ENCODE measurements at regions not wholly inside any gene's neighbourhood (a gene's known extent, or its start where the extent isn't known, plus 50 kb on each side); places are given as distances from the start of the nearest gene placed in this dataset.

DNA sequence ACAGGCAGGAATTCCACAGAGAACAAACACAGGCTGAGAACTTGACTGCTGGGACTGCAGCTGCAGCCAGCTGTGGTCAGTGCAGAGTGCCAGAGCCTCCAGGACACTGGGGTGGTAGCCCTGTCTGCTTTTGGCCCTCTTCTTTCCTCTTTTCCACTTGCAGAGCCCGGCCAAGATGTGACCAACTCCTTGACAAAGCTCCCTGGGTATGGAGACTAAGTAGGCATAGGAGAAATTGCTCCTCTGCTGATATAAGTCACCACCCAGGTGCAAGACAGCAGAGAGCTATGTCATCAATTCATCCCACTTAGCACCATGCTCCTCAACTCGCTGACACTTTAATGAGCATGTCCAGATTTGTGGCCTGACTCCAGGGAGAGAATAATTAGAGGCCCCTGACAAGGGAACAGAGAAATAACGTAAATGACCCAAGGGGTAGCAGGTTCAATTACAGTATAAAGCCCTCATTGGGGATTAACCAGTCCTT is 369.4 kb upstream of the B3GAT1 start:
- DNase-seq = no peak
- H3K4me3 ChIP-seq = no peak overlapping the region
- H3K36me3 ChIP-seq = no peaks in the 10 kb centered on the region
- H3K9me3 ChIP-seq = no peaks in the 10 kb centered on the region
- H3K27me3 ChIP-seq = 0 out of 2 replicates have a peak, but pooled peaks cover 3% of the 10 kb centered on the region

GRCh38 chr11:134780486-134781147 is 368.6 kb upstream of the B3GAT1 start:
- peak; percentile 22 for DNase-seq
- no peaks in the 10 kb centered on the region for H3K9me3 ChIP-seq
- H3K4me3 ChIP-seq = no peak overlapping the region
- H3K36me3 ChIP-seq = no peaks in the 10 kb centered on the region
- 0 out of 2 replicates have a peak, but pooled peaks cover 3% of the 10 kb centered on the region for H3K27me3 ChIP-seq

GRCh38 chr11:134779179-134779578 is 367.1 kb upstream of the B3GAT1 start:
- Histone ChIP-seq H3K36me3 (no peaks in the 10 kb centered on the region), H3K9me3 (no peaks in the 10 kb centered on the region), H3K4me3 (no peak overlapping the region), H3K27me3 (0 out of 2 replicates have a peak, but pooled peaks cover 3% of the 10 kb centered on the region)
- DNase-seq = no peak

DNA sequence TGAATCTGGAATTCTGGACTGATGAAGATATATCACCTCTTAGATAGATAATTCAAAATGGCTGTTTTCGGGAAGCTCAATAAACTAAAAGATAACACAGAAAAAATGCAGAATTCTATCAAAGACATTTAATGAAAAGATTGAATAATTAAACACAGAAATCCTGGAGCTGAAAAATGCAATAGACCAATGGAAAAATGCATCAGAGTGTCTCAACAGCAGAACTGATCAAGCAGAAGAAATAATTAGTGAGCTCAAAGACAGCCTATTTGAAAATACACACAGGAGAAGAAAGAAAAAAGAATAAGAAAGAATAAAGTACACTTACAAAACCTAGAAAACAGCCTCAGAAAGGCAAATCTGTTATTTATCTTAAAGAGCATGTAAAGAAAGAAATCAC is 356.4 kb upstream of the B3GAT1 start:
- Histone ChIP-seq H3K27me3 (no peaks in the 10 kb centered on the region), H3K9me3 (no peaks in the 10 kb centered on the region), H3K4me3 (no peak overlapping the region), H3K36me3 (no peaks in the 10 kb centered on the region)
- no peak for DNase-seq

- H3K36me3 ChIP-seq = no peaks in the 10 kb centered on the region
- H3K27me3 ChIP-seq = no peaks in the 10 kb centered on the region
- no peak overlapping the region for H3K4me3 ChIP-seq
- DNase-seq = no peak
- H3K9me3 ChIP-seq = no peaks in the 10 kb centered on the region
These were observed 353.5 kb upstream of the B3GAT1 start for GRCh38 chr11:134765565-134765964.

DNA sequence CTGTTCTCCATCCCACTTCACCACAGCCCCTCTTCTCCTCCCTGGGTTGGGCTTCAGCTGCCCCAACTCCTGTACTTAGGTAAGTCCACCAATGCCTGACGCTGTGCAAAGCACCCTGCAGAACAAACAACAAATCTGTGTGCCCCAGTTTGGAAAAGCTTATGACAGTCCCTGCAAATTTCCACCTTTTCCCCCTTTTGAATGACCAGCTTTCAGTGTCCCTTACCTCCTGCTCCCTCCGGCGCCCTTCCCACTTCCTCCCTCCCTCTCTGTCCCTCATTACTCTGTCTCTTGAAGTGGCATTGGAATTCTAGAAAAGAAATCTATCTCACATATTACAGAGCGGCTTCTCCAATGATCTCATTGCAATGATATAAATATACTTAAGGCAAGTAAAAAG is 352.9 kb upstream of the B3GAT1 start:
- H3K9me3 ChIP-seq = no peaks in the 10 kb centered on the region
- no peak overlapping the region for H3K4me3 ChIP-seq
- no peaks in the 10 kb centered on the region for H3K36me3 ChIP-seq
- H3K27me3 ChIP-seq = no peaks in the 10 kb centered on the region
- DNase-seq = no peak

- no peak for DNase-seq
- no peaks in the 10 kb centered on the region for H3K27me3 ChIP-seq
- no peaks in the 10 kb centered on the region for H3K36me3 ChIP-seq
- no peak overlapping the region for H3K4me3 ChIP-seq
- no peaks in the 10 kb centered on the region for H3K9me3 ChIP-seq
These were observed 352.3 kb upstream of the B3GAT1 start for GRCh38 chr11:134764367-134764766.

DNA sequence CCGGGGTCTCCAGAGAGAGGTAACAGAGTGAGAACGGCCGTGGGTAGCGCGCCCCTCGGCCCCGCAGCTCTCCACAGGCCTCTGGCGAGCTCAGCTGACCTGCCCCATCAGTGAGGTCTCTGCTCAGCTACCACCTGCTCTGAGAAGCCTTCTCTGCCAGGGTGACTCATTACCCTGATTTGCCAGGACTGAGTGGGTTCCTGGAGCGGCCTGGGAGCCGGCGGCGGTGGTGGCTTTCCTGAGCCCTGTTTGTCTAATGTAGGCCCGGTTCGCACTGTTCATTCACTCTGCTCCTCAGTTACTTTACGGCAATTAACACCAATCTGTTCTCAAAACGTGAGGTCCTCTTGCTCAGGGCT is 351.0 kb upstream of the B3GAT1 start:
- H3K4me3 ChIP-seq = no peak overlapping the region
- no peaks in the 10 kb centered on the region for H3K9me3 ChIP-seq
- no peaks in the 10 kb centered on the region for H3K27me3 ChIP-seq
- DNase-seq = no peak
- no peaks in the 10 kb centered on the region for H3K36me3 ChIP-seq

DNA sequence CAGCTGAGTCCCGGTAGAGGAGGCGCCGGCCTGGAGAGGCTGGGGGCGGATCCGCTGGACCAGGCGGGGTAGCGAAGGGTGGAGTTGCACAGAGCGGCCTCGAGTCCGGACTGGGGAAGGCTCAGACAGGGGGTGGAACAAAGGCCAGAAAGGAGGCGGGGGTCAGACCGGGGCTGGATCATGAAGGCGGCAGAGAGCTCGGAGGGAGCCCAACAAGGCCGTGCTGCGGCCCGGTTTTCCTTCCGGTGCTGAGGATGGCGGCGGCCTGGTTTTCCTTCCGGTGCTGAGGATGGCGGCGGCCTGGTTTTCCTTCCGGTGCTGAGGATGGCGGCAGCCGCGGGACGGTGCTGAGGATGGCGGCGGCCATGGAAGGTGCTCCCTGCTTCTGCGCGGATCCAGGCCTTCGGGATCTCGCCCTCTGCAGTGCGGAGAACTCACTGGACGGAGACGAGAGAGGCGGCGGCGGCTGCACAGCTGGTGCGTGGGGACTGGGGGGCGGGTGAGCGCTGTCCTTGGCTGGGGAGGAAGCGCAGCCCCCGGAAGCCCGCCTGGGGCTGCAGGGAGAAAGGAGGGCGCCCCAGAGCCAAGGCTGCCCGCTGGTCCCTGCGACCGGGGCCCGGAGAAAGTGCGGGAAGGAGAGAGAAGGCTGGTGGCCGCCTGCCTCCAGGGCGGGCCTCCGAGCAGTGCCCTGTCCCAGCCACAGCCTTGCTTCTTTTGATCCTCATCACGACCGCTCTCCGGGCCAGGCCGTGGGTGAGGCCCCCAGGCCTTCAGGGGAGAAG is 350.4 kb upstream of the B3GAT1 start:
- DNase-seq = no peak
- no peaks in the 10 kb centered on the region for H3K27me3 ChIP-seq
- H3K4me3 ChIP-seq = no peak overlapping the region
- no peaks in the 10 kb centered on the region for H3K9me3 ChIP-seq
- no peaks in the 10 kb centered on the region for H3K36me3 ChIP-seq

- no peak for DNase-seq
These were observed 349.8 kb upstream of the B3GAT1 start for GRCh38 chr11:134761926-134762247.

GRCh38 chr11:134761386-134761785 is 349.3 kb upstream of the B3GAT1 start:
- DNase-seq = no peak
- Histone ChIP-seq H3K27me3 (no peaks in the 10 kb centered on the region), H3K9me3 (no peaks in the 10 kb centered on the region), H3K4me3 (no peak overlapping the region), H3K36me3 (no peaks in the 10 kb centered on the region)

More at GRCh38 chr11:134761926-134762247, 349.8 kb upstream of the B3GAT1 start:
- H3K36me3 ChIP-seq = no peaks in the 10 kb centered on the region
- no peak overlapping the region for H3K4me3 ChIP-seq
- no peaks in the 10 kb centered on the region for H3K27me3 ChIP-seq
- no peaks in the 10 kb centered on the region for H3K9me3 ChIP-seq

DNA sequence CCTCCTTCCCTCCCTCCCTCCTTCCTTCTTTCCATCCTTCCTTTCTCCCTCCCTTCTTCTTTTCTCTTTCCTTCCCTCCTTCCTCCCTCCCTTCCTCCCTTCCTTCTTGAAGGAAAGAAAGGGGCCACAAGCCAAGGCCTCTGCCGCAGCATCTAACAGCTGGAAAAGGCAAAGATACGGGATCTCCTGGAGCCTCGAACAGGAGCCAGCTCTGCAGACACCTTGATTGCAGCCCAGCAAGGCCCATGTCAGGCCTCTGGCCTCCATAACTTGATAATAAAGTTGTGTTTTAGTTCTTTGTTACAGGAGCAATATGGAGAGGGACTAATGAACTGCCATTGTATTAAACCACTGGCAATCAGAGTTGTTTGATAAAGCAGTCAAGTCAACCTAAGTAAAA is 348.9 kb upstream of the B3GAT1 start:
- no peak for DNase-seq
- Histone ChIP-seq H3K9me3 (no peaks in the 10 kb centered on the region), H3K27me3 (no peaks in the 10 kb centered on the region), H3K36me3 (no peaks in the 10 kb centered on the region), H3K4me3 (no peak overlapping the region)

DNA sequence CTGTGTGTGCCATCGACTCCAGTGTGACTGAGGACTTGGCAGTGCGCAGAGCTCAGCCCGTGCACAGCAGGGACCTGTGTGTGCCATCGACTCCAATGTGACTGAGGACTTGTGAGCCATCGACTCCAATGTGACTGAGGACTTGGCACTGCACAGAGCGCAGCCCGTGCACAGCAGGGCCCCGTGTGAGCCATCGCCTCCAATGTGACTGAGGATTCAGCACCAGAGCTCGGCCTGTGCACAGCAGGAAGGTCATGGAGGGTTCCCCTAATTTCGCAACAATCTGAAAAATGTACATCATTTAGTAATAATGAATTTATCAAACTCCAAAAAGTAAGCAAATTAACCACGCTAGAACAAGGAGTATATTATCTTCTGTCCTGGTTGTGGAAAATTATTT is 348.3 kb upstream of the B3GAT1 start:
- no peak for DNase-seq
- Histone ChIP-seq H3K9me3 (no peaks in the 10 kb centered on the region), H3K27me3 (no peaks in the 10 kb centered on the region), H3K4me3 (no peak overlapping the region), H3K36me3 (no peaks in the 10 kb centered on the region)

DNA sequence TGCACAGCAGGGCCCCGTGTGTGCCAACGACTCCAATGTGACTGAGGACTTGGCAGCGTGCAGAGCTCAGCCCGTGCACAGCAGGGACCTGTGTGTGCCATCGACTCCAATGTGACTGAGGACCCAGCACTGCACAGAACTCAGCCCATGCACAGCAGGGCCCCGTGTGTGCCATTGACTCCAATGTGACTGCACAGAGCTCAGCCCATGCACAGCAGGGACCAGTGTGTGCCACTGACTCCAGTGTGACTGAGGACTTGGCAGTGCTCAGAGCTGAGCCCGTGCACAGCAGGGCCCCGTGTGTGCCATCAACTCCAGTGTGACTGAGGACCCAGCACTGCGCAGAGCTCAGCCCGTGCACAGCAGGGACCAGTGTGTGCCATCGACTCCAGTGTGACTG is 347.8 kb upstream of the B3GAT1 start:
- Histone ChIP-seq H3K9me3 (no peaks in the 10 kb centered on the region), H3K4me3 (no peak overlapping the region), H3K36me3 (no peaks in the 10 kb centered on the region), H3K27me3 (no peaks in the 10 kb centered on the region)
- no peak for DNase-seq

GRCh38 chr11:134759274-134759673 is 347.2 kb upstream of the B3GAT1 start:
- Histone ChIP-seq H3K9me3 (no peaks in the 10 kb centered on the region), H3K36me3 (no peaks in the 10 kb centered on the region), H3K4me3 (no peak overlapping the region), H3K27me3 (no peaks in the 10 kb centered on the region)
- no peak for DNase-seq

DNA sequence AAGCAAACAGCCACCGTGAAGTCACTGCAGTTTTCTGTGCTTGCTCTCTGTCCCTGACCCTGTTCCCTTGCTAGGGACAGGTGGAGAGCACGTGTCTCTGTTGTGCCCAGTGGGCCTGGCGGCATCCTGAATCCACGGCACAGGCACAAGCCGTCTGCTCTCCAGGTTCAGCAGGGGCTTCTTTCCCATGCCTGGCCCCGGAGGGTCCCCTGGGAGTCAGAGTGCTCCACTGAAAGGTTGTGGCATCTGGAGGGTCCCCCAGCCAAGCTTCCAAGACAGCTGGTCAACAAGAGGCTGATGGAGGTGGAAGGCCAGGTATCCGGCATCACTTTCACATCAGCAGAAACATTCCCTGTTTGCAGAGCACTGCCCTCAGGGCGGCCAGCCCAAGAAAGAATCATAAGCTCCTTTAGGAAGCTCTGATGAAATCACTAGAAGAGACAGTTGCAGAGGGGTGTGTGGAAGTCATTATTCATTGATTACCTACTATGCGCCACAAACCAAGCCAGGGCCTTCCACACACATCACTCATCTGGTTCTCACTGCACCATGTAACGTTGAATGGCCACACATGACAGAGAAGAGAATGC is 346.4 kb upstream of the B3GAT1 start:
- Histone ChIP-seq H3K36me3 (no peaks in the 10 kb centered on the region), H3K9me3 (no peaks in the 10 kb centered on the region), H3K4me3 (no peak overlapping the region), H3K27me3 (no peaks in the 10 kb centered on the region)
- no peak for DNase-seq

DNA sequence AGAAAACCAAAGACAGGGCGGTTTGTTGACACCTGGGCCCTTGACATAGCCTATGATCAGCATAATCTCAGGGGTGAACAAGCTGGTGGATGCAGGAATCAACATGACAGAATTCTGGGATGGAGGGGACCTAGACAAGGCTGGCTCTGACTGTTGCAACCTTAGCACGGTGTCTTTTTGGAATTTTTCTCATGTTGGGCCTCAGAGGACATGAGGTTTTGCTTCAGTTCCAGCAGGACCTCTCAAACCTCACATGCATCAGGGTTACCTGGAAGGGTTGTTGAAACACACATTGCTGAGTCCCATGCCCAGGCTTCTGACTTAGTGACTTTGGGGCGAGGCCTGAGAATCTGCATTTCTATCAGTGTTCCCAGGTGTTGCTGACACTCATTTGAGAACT is 345.6 kb upstream of the B3GAT1 start:
- Histone ChIP-seq H3K27me3 (no peaks in the 10 kb centered on the region), H3K9me3 (no peaks in the 10 kb centered on the region), H3K36me3 (no peaks in the 10 kb centered on the region), H3K4me3 (no peak overlapping the region)
- DNase-seq = no peak
